Immature natural killer cell (primary cell): ENCODE measurements at regions not wholly inside any gene's neighbourhood (a gene's known extent, or its start where the extent isn't known, plus 50 kb on each side); places are given as distances from the start of the nearest gene placed in this dataset.

Source experiments
- DNase-seq, 3 donors: peaks; one replicate each; pipeline ENCODE4 v3.0.0; 2022; ENCODE audit warnings: mixed read lengths in 1 of 3
- H3K27ac Mint-ChIP-seq, 6 donors: one replicate each; pipeline ENCODE4 v1.8.0; 2020; ENCODE audit warnings: mixed read lengths in 6 of 6, mild to moderate bottlenecking in 5 of 6, inconsistent platforms in 4 of 6, moderate library complexity in 3 of 6
- H3K27me3 Mint-ChIP-seq, 3 donors: one replicate each; pipeline ENCODE4 v1.8.0; 2020 to 2021; ENCODE audit warnings: low read depth in 3 of 3, mild to moderate bottlenecking in 3 of 3, mixed read lengths in 3 of 3, moderate library complexity in 3 of 3, inconsistent platforms in 1 of 3
- H3K36me3 Mint-ChIP-seq, 3 donors: one replicate each; pipeline ENCODE4 v1.8.0; 2020; ENCODE audit warnings: mixed read lengths in 3 of 3, inconsistent platforms in 2 of 3, mild to moderate bottlenecking in 2 of 3
- H3K4me1 Mint-ChIP-seq, 2 donors: one replicate each; pipeline ENCODE4 v1.8.0; 2020; ENCODE audit warnings: inconsistent platforms in 2 of 2, mild to moderate bottlenecking in 2 of 2, mixed read lengths in 2 of 2, moderate library complexity in 1 of 2
- H3K4me3 Mint-ChIP-seq, 5 donors: one replicate each; pipeline ENCODE4 v1.8.0; 2020; ENCODE audit warnings: mild to moderate bottlenecking in 5 of 5, mixed read lengths in 5 of 5, inconsistent platforms in 3 of 5, moderate library complexity in 3 of 5
- H3K9me3 Mint-ChIP-seq, 6 donors: one replicate each; pipeline ENCODE4 v1.8.0; 2020; ENCODE audit warnings: mild to moderate bottlenecking in 6 of 6, mixed read lengths in 6 of 6, inconsistent platforms in 4 of 6, moderate library complexity in 3 of 6

DNA sequence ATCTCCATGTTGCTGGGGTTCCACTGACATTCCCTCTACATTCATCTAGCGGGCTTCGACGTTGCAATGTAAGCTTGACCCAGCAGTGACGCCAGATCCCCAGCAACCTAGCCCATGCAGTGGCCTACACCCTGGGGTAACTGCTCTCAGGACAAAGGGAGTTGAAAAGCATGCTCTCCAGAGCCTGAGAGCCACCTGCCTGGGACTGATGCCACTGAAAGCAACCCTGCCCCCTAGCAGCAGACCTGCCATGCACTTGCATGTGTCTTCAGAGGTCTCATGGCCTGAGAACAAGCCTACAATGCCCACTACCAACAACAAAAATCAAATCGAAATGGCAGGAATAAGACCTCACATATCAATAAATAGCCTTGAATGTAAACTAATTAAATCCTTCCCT lies 330.3 kb downstream of the TRIM36 start:
- Mint-ChIP-seq H3K27ac (no peak overlapping the region), H3K9me3 (peaks cover 2 to 12% (median 11%) of the 10 kb centered on the region in 6 donors), H3K36me3 (peaks cover 0 to 5% (median 0%) of the 10 kb centered on the region in 3 donors), H3K4me3 (no peak overlapping the region), H3K27me3 (peaks cover 0 to 3% (median 2%) of the 10 kb centered on the region in 3 donors), H3K4me1 (no peaks in the 10 kb centered on the region)
- DNase-seq, result no peak

DNA sequence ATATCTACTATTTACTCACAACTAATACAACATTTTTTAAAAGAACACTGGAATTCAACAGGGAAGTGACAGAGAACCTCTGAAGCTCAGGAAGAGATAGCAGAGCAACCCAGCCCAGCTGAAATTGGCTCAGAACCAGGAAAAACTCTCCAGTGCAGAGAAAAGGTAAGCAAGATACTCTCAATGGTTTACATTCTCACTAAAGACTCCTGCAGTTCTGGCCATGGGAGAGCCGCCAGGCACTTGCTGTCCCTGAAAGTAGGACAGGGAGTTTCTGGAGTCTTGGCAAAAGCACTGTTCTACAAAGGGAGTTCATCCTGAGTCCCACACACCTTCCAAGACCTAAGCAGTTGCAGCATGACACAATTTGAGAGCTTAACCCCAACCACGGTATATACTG lies 330.8 kb downstream of the TRIM36 start:
- Mint-ChIP-seq H3K27ac (no peak overlapping the region), H3K36me3 (peaks cover 0 to 1% (median 0%) of the 10 kb centered on the region in 3 donors), H3K4me1 (no peaks in the 10 kb centered on the region), H3K4me3 (no peak overlapping the region), H3K27me3 (peaks cover 0 to 4% (median 2%) of the 10 kb centered on the region in 3 donors), H3K9me3 (peaks cover 1 to 14% (median 7%) of the 10 kb centered on the region in 6 donors)
- DNase-seq, result no peak

DNA sequence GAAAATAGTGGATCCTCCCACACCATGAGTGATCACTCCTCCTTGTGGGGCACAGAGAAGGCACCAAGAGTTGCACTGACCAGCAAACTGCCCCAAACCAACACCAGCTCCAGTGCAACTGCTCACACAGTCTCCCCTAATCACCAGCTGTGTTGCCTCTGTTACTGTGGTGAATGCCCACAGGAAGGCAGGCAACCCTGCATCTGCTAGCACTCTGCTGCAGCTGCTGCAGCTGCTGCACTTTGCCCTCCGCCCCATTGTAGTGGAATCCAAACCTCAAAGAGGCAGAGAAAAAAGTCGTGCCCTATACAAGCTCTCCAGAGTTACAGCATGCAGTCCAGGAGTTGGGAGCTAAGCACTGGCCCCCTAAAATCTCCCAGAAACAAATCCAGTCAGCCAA lies 339.6 kb downstream of the TRIM36 start:
- no peak for DNase-seq
- H3K27me3 Mint-ChIP-seq, result peaks cover 0 to 5% (median 0%) of the 10 kb centered on the region in 3 donors
- no peak overlapping the region for H3K27ac Mint-ChIP-seq
- H3K9me3 Mint-ChIP-seq, result peaks cover 2 to 20% (median 5%) of the 10 kb centered on the region in 6 donors
- H3K4me1 Mint-ChIP-seq, result peaks cover 16 to 21% of the 10 kb centered on the region in 2 donors
- peaks cover 0 to 4% (median 4%) of the 10 kb centered on the region in 3 donors for H3K36me3 Mint-ChIP-seq
- H3K4me3 Mint-ChIP-seq, result no peak overlapping the region

DNA sequence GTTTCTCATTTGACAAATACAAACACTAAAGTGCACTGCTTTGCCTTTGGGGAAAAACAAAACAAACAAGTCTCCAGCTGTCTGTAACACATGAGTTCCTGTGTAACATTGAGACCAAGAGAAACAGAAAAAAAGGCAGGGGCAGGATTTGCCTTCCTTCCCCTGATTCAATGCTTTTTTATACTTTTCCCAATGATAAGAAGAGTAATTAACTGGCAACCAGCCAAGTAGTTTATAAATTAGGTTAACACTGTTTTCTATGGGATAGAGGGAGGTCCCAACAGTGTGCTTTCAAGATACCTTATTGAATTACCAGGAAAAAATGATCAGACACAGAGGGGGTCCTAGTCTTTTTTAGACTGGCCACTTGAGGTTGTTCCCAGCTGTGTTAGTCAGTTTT lies 346.8 kb downstream of the TRIM36 start:
- Mint-ChIP-seq H3K4me3 (no peak overlapping the region), H3K27ac (no peak overlapping the region), H3K9me3 (peaks cover 6 to 19% (median 9%) of the 10 kb centered on the region in 6 donors), H3K4me1 (no peaks in the 10 kb centered on the region), H3K36me3 (peaks cover 0 to 4% (median 4%) of the 10 kb centered on the region in 3 donors), H3K27me3 (no peaks in the 10 kb centered on the region)
- no peak for DNase-seq

DNA sequence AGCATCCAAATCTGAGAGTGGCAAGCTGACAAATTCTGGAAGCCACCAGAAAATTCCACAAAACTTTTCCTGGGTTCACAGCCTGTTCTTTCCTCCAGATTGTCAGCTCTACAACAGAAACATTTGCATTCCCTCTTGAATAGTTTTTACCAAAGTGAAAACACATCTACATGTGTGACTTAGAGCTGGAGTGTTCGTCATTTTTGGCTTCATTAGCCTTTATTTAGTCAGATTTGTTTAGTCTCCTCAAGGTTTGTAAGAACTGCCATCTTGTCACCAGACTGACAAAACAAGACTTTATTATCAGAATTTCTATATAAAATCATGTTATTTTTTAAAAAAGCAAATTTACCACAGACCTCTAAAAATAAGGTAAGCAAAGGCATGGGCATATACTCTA lies 347.3 kb downstream of the TRIM36 start:
- Mint-ChIP-seq H3K9me3 (peaks cover 6 to 21% (median 9%) of the 10 kb centered on the region in 6 donors), H3K4me3 (no peak overlapping the region), H3K27me3 (no peaks in the 10 kb centered on the region), H3K27ac (no peak overlapping the region), H3K4me1 (no peaks in the 10 kb centered on the region), H3K36me3 (peaks cover 0 to 4% (median 4%) of the 10 kb centered on the region in 3 donors)
- no peak for DNase-seq

DNA sequence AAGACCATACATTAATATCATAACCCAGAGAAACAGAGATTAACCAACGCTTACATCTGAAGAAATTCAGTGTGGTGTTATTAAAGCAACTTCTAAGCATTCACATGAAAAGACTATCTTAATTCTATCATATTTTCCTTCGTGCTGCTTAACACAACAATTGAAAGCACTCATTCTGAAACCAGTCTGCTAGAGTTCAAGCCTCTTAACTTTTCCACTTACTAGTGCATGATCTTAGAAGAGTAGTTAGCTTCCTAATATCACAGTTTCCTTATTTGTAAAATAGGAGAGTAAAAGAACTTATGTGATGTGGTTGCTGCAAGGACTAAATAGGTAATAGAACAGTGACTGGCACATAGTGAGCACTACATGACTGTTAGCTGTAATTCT lies 379.3 kb downstream of the TRIM36 start:
- DNase-seq, result no peak
- Mint-ChIP-seq H3K4me1 (no peaks in the 10 kb centered on the region), H3K9me3 (no peaks in the 10 kb centered on the region), H3K4me3 (no peak overlapping the region), H3K27ac (no peak overlapping the region), H3K36me3 (no peaks in the 10 kb centered on the region), H3K27me3 (peaks cover 0 to 7% (median 0%) of the 10 kb centered on the region in 3 donors)

DNA sequence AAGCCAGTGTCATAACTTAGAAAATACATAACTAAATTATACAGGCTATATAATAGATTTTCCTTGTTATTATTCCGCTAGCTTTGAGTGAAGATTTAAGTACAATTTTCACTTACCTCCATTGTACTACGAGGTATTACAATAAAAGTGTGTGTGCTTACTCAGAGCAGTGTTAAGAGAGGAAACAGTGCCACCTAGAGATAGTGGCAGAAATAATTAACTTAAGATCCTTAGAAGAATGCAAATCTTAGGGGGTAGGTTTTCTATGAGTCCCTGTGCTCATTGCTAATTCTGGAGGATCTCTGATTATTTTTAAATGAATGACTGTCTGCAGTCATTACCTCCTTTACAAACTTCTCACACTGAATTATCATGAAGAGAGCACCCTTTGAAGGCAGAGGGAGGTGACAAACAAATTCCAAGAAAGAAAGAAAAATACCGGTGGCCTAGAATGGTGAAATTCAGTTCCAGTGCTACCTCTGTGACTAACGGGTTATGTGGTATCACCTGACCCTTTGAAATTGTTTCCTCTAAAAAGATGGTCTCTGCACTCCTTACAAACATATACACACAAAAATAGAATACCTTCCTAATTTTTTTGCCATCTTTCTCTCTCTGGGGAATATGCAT lies 379.8 kb downstream of the TRIM36 start:
- Mint-ChIP-seq H3K4me1 (no peaks in the 10 kb centered on the region), H3K9me3 (no peaks in the 10 kb centered on the region), H3K36me3 (no peaks in the 10 kb centered on the region), H3K4me3 (no peak overlapping the region), H3K27me3 (peaks cover 0 to 6% (median 0%) of the 10 kb centered on the region in 3 donors), H3K27ac (no peak overlapping the region)
- DNase-seq, result no peak

DNA sequence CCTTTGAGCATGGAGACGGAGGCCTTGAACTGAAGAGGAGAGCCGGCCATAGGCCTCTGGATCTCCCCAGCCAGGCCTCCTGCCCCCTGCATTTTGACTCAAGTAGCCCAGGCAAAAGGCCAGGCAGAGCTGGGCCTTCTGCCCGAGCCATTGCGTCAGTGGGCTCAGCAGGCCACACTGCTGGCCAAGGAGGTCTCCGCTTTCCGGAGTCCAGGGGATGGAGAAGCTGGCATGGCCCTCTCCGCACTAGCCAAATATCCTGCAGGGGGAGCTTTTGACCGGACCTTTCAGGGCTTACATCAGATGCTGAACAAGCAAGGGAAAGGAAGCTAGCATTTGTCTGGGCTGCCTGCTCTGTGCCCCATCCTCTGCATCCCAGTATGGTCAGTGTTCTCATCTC lies 386.8 kb downstream of the TRIM36 start:
- Mint-ChIP-seq H3K36me3 (no peaks in the 10 kb centered on the region), H3K27me3 (peaks cover 0 to 5% (median 0%) of the 10 kb centered on the region in 3 donors), H3K9me3 (peaks cover 0 to under 1% (median 0%) of the 10 kb centered on the region in 6 donors), H3K4me3 (no peak overlapping the region), H3K27ac (no peak overlapping the region), H3K4me1 (no peaks in the 10 kb centered on the region)
- no peak for DNase-seq

DNA sequence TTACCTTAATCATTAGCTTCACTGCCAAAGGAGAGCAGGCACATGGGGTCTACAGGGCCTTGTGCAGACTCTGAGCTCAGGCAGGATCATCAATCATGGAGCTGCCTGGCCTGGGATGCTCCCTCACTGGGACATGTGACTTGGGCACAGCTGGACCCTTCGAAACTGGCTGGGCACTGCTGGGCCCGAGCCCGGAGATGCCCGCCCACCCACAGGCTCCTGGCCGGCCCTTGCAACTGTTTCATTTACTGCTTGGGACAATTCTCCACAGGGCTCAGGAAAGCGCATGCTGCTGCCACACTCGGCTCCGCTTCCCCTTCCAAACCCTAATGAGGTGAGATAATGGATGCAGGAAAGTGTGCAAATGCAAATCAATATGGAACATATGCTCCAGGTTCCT lies 387.5 kb downstream of the TRIM36 start:
- Mint-ChIP-seq H3K36me3 (no peaks in the 10 kb centered on the region), H3K9me3 (peaks cover 0 to 2% (median 0%) of the 10 kb centered on the region in 6 donors), H3K4me3 (no peak overlapping the region), H3K27me3 (peaks cover 0 to 5% (median 0%) of the 10 kb centered on the region in 3 donors), H3K4me1 (no peaks in the 10 kb centered on the region), H3K27ac (no peak overlapping the region)
- DNase-seq, result no peak

DNA sequence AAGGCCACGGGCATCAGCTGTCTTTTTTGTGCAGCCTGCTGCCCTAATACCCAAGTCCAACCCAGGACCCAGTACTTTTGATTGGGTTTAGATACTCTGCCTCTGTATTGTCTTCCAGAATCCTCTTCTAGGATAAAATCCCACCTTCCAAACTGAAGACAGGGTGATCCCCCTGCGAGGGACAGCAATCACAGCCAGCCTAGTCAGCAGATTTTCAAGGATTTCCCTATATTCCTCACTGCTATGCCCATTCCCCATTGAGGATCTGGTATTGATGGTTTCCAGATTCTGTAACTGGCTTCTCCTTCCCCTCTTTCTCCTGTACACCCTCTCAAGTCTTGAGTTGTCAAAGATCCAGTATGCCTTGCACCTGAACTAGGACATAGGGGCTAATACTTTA lies 389.4 kb downstream of the TRIM36 start:
- Mint-ChIP-seq H3K4me3 (no peak overlapping the region), H3K36me3 (no peaks in the 10 kb centered on the region), H3K9me3 (peaks cover 0 to 2% (median 0%) of the 10 kb centered on the region in 6 donors), H3K27ac (no peak overlapping the region), H3K4me1 (no peaks in the 10 kb centered on the region), H3K27me3 (peaks cover 0 to 2% (median 0%) of the 10 kb centered on the region in 3 donors)
- no peak for DNase-seq

DNA sequence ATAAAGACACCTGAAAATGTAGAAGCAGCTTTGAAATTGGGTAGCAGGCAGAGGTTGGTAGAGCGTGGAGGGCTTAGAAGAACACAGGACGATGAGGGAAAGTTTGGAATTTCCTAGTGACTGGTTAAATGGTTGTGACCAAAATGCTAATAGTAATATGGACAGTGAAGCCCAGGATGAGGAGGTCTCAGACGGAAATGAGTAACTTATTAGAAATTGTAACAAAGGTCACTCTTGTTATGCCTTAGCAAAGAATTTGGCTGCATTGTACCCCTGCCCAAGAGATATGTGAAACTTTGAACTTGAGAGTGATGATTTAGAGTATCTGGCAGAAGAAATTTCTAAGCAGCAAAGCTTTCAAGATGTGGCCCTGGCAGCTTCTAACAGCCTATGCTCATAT lies 382.5 kb downstream of the KCNN2 start:
- no peak for DNase-seq
- H3K27ac Mint-ChIP-seq, result no peak overlapping the region
- H3K9me3 Mint-ChIP-seq, result peaks cover 0 to 13% (median 6%) of the 10 kb centered on the region in 6 donors
- no peak overlapping the region for H3K4me3 Mint-ChIP-seq
- H3K27me3 Mint-ChIP-seq, result peaks cover 0 to 2% (median 0%) of the 10 kb centered on the region in 3 donors
- peaks cover 0 to 4% (median 0%) of the 10 kb centered on the region in 3 donors for H3K36me3 Mint-ChIP-seq
- H3K4me1 Mint-ChIP-seq, result no peaks in the 10 kb centered on the region

DNA sequence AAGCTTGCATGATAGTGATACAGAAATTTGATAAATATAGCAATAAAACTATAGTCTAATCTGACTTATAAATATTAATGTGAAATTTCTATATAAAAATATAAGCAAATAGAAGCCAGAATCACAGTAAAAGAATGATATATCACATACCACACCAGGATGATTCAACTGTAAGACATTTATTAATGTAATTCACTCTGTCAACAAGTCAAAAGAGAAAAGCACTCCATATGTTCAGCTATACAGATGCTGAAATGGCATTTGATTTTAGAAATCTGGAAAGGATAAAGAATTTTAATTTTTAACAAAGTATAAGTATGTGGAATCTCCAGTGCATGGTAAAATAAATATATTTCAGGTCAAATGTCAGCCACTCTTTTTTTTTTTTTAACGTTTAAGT lies 372.4 kb downstream of the KCNN2 start:
- Mint-ChIP-seq H3K27ac (no peak overlapping the region), H3K27me3 (peaks cover 0 to 2% (median 1%) of the 10 kb centered on the region in 3 donors), H3K4me1 (no peaks in the 10 kb centered on the region), H3K9me3 (peaks cover 0 to 16% (median 5%) of the 10 kb centered on the region in 6 donors), H3K4me3 (no peak overlapping the region), H3K36me3 (no peaks in the 10 kb centered on the region)
- no peak for DNase-seq

DNA sequence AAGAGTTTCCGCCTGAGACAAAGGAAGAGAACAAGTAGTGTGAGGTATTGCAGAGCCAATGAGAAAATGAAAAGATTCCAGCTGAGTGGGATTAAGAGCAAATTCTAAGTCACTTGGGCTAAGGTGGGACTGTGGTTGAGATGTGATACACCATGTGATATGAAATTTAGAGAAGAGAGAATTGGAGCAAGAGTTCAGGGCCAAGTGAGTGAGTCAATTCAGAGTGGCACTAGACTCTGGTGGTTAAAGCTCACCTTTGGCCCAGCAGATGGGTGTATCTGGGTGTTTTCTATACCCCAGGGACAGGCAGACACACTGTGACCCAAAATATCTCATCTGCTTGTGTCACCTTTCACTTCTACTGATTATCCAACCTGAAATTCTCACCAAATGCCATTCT lies 368.1 kb downstream of the KCNN2 start:
- Mint-ChIP-seq H3K9me3 (peaks cover 2 to 27% (median 6%) of the 10 kb centered on the region in 6 donors), H3K27ac (no peak overlapping the region), H3K4me1 (no peaks in the 10 kb centered on the region), H3K36me3 (no peaks in the 10 kb centered on the region), H3K27me3 (peaks cover 0 to 8% (median 1%) of the 10 kb centered on the region in 3 donors), H3K4me3 (no peak overlapping the region)
- no peak for DNase-seq

DNA sequence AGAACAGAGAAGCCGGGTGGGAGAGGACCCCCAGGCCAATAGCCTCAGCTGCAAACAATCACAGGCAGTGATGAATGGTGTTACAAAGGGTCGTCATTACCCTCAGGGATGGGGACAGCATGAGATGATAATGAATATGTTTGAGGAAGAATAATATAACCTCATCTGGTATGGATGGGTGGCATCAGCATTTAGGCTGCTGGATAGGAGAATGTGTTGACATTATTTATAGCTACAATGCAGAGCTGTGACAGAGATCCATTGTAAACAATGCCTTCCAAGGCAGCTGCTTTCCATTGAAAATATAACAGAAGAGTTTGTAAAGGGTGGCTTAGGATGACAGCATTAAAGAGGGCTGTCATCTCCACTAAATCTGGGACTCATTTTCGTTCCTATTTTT lies 365.5 kb downstream of the KCNN2 start:
- Mint-ChIP-seq H3K36me3 (no peaks in the 10 kb centered on the region), H3K4me3 (no peak overlapping the region), H3K9me3 (peaks cover 2 to 27% (median 8%) of the 10 kb centered on the region in 6 donors), H3K27ac (no peak overlapping the region), H3K27me3 (peaks cover 1 to 8% (median 3%) of the 10 kb centered on the region in 3 donors), H3K4me1 (no peaks in the 10 kb centered on the region)
- DNase-seq, result no peak

DNA sequence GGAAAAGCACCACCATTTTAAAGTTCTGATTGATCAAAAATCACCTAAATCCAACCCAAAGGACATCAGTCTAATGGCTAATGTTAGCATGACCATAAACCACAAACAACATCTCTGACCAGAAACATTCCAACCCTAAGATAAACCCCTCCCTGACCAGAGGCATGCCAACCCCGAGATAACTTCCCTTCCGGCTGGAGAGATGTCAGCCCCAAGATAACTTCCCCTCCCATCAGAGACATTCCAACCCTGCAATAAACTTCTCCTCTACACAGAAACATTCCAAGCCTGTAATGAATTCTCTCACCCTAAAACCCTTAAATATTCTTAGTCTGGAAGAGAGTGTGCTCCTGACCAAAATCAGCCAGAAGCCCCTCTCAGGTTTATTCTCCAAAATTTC lies 364.3 kb downstream of the KCNN2 start:
- DNase-seq, result no peak

More for the DNA sequence above, 364.3 kb downstream of the KCNN2 start:
- Mint-ChIP-seq H3K27me3 (peaks cover under 1 to 8% (median 3%) of the 10 kb centered on the region in 3 donors), H3K4me3 (no peak overlapping the region), H3K9me3 (peaks cover 2 to 28% (median 10%) of the 10 kb centered on the region in 6 donors), H3K36me3 (no peaks in the 10 kb centered on the region), H3K27ac (no peak overlapping the region), H3K4me1 (no peaks in the 10 kb centered on the region)
